ENCODE measurements at regions not wholly inside any gene's neighbourhood (a gene's known extent, or its start where the extent isn't known, plus 50 kb on each side); places are given as distances from the start of the nearest gene placed in this dataset.
"Not testable (repeated sequence)": the region's sequence is repeated elsewhere in the genome, so short reads cannot be mapped to it uniquely, and the experiment has no call there.

- no peak overlapping the region for H3K27ac ChIP-seq
- no peak for DNase-seq (ENCODE audit: low read depth in 1 of 2, low spot score in 2 of 2)
- H3K36me3 ChIP-seq: no peaks in the 10 kb centered on the region
- no peaks in the 10 kb centered on the region for H3K9me3 ChIP-seq (replicated peaks)
- H3K4me3 ChIP-seq: no peak overlapping the region
- no peaks in the 10 kb centered on the region for H3K4me1 ChIP-seq (replicated peaks)
- H3K27me3 ChIP-seq (replicated peaks): no peaks in the 10 kb centered on the region
These were observed 312.5 kb upstream of the PDE3A start for GRCh38 chr12:20055856-20056255.

GRCh38 chr12:20057398-20057797 is 310.9 kb upstream of the PDE3A start:
- DNase-seq (ENCODE audit: low read depth in 1 of 2, low spot score in 2 of 2): no peak
- Histone ChIP-seq H3K36me3 (no peaks in the 10 kb centered on the region), H3K27me3 (replicated peaks) (no peaks in the 10 kb centered on the region), H3K9me3 (replicated peaks) (no peaks in the 10 kb centered on the region), H3K4me1 (replicated peaks) (no peaks in the 10 kb centered on the region), H3K27ac (no peak overlapping the region), H3K4me3 (no peak overlapping the region)

- DNase-seq (ENCODE audit: low read depth in 1 of 2, low spot score in 2 of 2): no peak
- H3K27ac ChIP-seq: no peak overlapping the region
These were observed 305.2 kb upstream of the PDE3A start for GRCh38 chr12:20063116-20063515.

GRCh38 chr12:20077618-20078017 is 290.7 kb upstream of the PDE3A start:
- no peaks in the 10 kb centered on the region for H3K27me3 ChIP-seq (replicated peaks)
- H3K9me3 ChIP-seq (replicated peaks): no peaks in the 10 kb centered on the region
- no peak for DNase-seq (ENCODE audit: low read depth in 1 of 2, low spot score in 2 of 2)
- H3K27ac ChIP-seq: no peak overlapping the region
- H3K4me1 ChIP-seq (replicated peaks): no peaks in the 10 kb centered on the region
- no peak overlapping the region for H3K4me3 ChIP-seq
- H3K36me3 ChIP-seq: no peaks in the 10 kb centered on the region

More at GRCh38 chr12:20063116-20063515, 305.2 kb upstream of the PDE3A start:
- Histone ChIP-seq H3K4me1 (replicated peaks) (no peaks in the 10 kb centered on the region), H3K9me3 (replicated peaks) (peaks cover 6% of the 10 kb centered on the region; the same call in 1 of the 2 replicates), H3K36me3 (no peaks in the 10 kb centered on the region), H3K27me3 (replicated peaks) (no peaks in the 10 kb centered on the region), H3K4me3 (no peak overlapping the region)

- no peak for DNase-seq (ENCODE audit: low read depth in 1 of 2, low spot score in 2 of 2)
- H3K9me3 ChIP-seq (replicated peaks): no peaks in the 10 kb centered on the region
- H3K36me3 ChIP-seq: no peaks in the 10 kb centered on the region
- H3K27ac ChIP-seq: no peak overlapping the region
- no peak overlapping the region for H3K4me3 ChIP-seq
- H3K4me1 ChIP-seq (replicated peaks): no peaks in the 10 kb centered on the region
- H3K27me3 ChIP-seq (replicated peaks): no peaks in the 10 kb centered on the region
These were observed 279.3 kb upstream of the PDE3A start for GRCh38 chr12:20089077-20089476.

- H3K4me3 ChIP-seq; H3K9me3 ChIP-seq (replicated peaks); H3K36me3 ChIP-seq; H3K27me3 ChIP-seq (replicated peaks); DNase-seq (ENCODE audit: low read depth in 1 of 2, low spot score in 2 of 2); H3K27ac ChIP-seq; H3K4me1 ChIP-seq (replicated peaks): not testable (repeated sequence)
These were observed 275.0 kb upstream of the PDE3A start for GRCh38 chr12:20093190-20093810.

GRCh38 chr12:20096430-20096829 is 271.9 kb upstream of the PDE3A start:
- Histone ChIP-seq H3K27ac (no peak overlapping the region), H3K9me3 (replicated peaks) (no peaks in the 10 kb centered on the region; the same call in 1 of the 2 replicates), H3K4me1 (replicated peaks) (no peaks in the 10 kb centered on the region), H3K4me3 (no peak overlapping the region), H3K36me3 (no peaks in the 10 kb centered on the region), H3K27me3 (replicated peaks) (no peaks in the 10 kb centered on the region)
- no peak for DNase-seq (ENCODE audit: low read depth in 1 of 2, low spot score in 2 of 2)

- Histone ChIP-seq H3K36me3 (no peaks in the 10 kb centered on the region), H3K4me3 (no peak overlapping the region), H3K27ac (no peak overlapping the region), H3K4me1 (replicated peaks) (no peaks in the 10 kb centered on the region), H3K9me3 (replicated peaks) (peaks cover 4% of the 10 kb centered on the region; the same call in 1 of the 2 replicates), H3K27me3 (replicated peaks) (no peaks in the 10 kb centered on the region)
- DNase-seq (ENCODE audit: low read depth in 1 of 2, low spot score in 2 of 2): no peak
These were observed 270.7 kb upstream of the PDE3A start for GRCh38 chr12:20097626-20098025.

GRCh38 chr12:20099395-20100183 is 268.7 kb upstream of the PDE3A start:
- H3K4me1 ChIP-seq (replicated peaks): no peaks in the 10 kb centered on the region
- peaks cover 4% of the 10 kb centered on the region; the same call in 1 of the 2 replicates for H3K9me3 ChIP-seq (replicated peaks)
- no peak for DNase-seq (ENCODE audit: low read depth in 1 of 2, low spot score in 2 of 2)
- no peak overlapping the region for H3K4me3 ChIP-seq
- H3K27ac ChIP-seq: no peak overlapping the region
- no peaks in the 10 kb centered on the region for H3K36me3 ChIP-seq
- no peaks in the 10 kb centered on the region for H3K27me3 ChIP-seq (replicated peaks)

GRCh38 chr12:20101046-20101445 is 267.3 kb upstream of the PDE3A start:
- Histone ChIP-seq H3K27me3 (replicated peaks) (no peaks in the 10 kb centered on the region), H3K4me3 (no peak overlapping the region), H3K4me1 (replicated peaks) (no peaks in the 10 kb centered on the region), H3K27ac (no peak overlapping the region), H3K36me3 (no peaks in the 10 kb centered on the region), H3K9me3 (replicated peaks) (peaks cover 4% of the 10 kb centered on the region; the same call in 1 of the 2 replicates)
- no peak for DNase-seq (ENCODE audit: low read depth in 1 of 2, low spot score in 2 of 2)

- Histone ChIP-seq H3K9me3 (replicated peaks) (0 out of 2 replicates have a peak, but pooled peaks cover 4% of the 10 kb centered on the region), H3K36me3 (no peaks in the 10 kb centered on the region), H3K27ac (no peak overlapping the region), H3K4me1 (replicated peaks) (no peaks in the 10 kb centered on the region), H3K4me3 (no peak overlapping the region), H3K27me3 (replicated peaks) (no peaks in the 10 kb centered on the region)
- no peak for DNase-seq (ENCODE audit: low read depth in 1 of 2, low spot score in 2 of 2)
These were observed 262.4 kb upstream of the PDE3A start for GRCh38 chr12:20105943-20106342.

GRCh38 chr12:20109676-20110075 is 258.7 kb upstream of the PDE3A start:
- Histone ChIP-seq H3K27me3 (replicated peaks) (no peaks in the 10 kb centered on the region), H3K9me3 (replicated peaks) (no peaks in the 10 kb centered on the region), H3K4me3 (no peak overlapping the region), H3K36me3 (no peaks in the 10 kb centered on the region), H3K4me1 (replicated peaks) (no peaks in the 10 kb centered on the region), H3K27ac (no peak overlapping the region)
- no peak for DNase-seq (ENCODE audit: low read depth in 1 of 2, low spot score in 2 of 2)

- not testable (repeated sequence) for DNase-seq (ENCODE audit: low read depth in 1 of 2, low spot score in 2 of 2); H3K4me3 ChIP-seq; H3K27me3 ChIP-seq (replicated peaks); H3K27ac ChIP-seq; H3K36me3 ChIP-seq; H3K9me3 ChIP-seq (replicated peaks); H3K4me1 ChIP-seq (replicated peaks)
These were observed 253.0 kb upstream of the PDE3A start for GRCh38 chr12:20115371-20115770.

GRCh38 chr12:20119596-20120402 is 248.5 kb upstream of the PDE3A start:
- no peak for DNase-seq (ENCODE audit: low read depth in 1 of 2, low spot score in 2 of 2)
- H3K9me3 ChIP-seq (replicated peaks): no peaks in the 10 kb centered on the region; the same call in 1 of the 2 replicates
- H3K4me1 ChIP-seq (replicated peaks): no peaks in the 10 kb centered on the region
- H3K27ac ChIP-seq: no peak overlapping the region
- H3K36me3 ChIP-seq: no peaks in the 10 kb centered on the region
- no peaks in the 10 kb centered on the region for H3K27me3 ChIP-seq (replicated peaks)
- H3K4me3 ChIP-seq: no peak overlapping the region
